ENCODE measurements at regions not wholly inside any gene's neighbourhood (a gene's known extent, or its start where the extent isn't known, plus 50 kb on each side); places are given as distances from the start of the nearest gene placed in this dataset.

DNA sequence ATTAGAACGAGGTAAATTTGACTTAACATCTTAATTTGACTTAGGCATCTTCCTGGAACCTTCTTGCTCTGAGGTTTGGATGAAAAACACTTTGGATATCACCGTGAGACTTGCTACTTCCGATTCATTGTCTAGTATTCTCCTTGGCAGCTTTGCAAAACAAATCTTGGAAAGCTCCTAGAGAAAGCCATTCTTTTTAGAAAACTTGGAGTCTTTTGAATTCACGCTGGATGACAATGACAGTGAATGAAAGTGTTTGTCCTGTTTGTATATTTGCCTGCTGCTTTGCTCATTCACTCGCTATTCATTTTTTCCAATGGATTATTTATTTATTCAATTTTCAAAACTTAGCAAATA lies 222.1 kb upstream of the HMGA2 start:
- DNase-seq (ENCODE audit: low read depth in 2 of 2) = peak in 1 of 2 donors; percentile 53
- H3K4me3 ChIP-seq (replicated peaks in 1 of 2; ENCODE audit: low read depth in 2 of 2, low read length in 2 of 2) = no peak overlapping the region
- TF ChIP-seq, protein P1, sequence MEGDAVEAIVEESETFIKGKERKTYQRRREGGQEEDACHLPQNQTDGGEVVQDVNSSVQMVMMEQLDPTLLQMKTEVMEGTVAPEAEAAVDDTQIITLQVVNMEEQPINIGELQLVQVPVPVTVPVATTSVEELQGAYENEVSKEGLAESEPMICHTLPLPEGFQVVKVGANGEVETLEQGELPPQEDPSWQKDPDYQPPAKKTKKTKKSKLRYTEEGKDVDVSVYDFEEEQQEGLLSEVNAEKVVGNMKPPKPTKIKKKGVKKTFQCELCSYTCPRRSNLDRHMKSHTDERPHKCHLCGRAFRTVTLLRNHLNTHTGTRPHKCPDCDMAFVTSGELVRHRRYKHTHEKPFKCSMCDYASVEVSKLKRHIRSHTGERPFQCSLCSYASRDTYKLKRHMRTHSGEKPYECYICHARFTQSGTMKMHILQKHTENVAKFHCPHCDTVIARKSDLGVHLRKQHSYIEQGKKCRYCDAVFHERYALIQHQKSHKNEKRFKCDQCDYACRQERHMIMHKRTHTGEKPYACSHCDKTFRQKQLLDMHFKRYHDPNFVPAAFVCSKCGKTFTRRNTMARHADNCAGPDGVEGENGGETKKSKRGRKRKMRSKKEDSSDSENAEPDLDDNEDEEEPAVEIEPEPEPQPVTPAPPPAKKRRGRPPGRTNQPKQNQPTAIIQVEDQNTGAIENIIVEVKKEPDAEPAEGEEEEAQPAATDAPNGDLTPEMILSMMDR (IDR thresholded peaks at IDR 0.05; ENCODE audit: low read depth, low read length) = no peak

DNA sequence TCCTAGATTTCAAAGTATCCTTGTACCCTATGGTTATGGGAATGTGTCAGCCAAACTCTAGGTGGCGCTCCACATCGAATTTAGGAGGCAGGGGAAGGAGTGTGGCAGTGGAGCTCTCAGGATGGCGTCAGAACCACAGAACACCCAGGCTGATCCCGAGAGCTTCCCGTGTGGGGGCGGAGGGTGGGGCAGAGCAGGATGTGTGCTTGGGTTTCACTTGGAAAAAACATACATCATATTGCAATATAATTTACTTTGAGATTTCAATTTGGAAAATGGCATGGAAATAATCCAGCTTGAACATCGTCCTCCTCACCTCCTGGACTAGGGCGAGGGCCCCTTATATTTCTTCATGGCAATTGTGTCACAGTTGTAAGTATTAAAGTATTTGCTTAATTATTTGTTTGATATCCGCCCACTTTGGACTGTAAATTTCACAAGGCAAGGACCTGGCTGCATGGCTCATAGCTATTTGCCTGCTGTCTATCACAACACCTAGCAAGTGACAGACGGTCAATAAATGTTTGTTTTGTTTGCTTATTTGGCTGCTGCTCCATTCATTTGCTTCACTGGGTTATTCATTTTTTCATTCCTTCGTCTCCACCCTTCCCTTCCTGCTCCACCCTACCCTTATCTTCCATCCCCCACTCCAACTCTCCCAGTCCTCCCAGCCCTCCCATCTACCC lies 221.5 kb upstream of the HMGA2 start:
- H3K4me3 ChIP-seq (replicated peaks in 1 of 2; ENCODE audit: low read depth in 2 of 2, low read length in 2 of 2) = peak overlapping the region; percentile 22 to 60
- DNase-seq (ENCODE audit: low read depth in 2 of 2) = peak; percentile 96 to 98

DNA sequence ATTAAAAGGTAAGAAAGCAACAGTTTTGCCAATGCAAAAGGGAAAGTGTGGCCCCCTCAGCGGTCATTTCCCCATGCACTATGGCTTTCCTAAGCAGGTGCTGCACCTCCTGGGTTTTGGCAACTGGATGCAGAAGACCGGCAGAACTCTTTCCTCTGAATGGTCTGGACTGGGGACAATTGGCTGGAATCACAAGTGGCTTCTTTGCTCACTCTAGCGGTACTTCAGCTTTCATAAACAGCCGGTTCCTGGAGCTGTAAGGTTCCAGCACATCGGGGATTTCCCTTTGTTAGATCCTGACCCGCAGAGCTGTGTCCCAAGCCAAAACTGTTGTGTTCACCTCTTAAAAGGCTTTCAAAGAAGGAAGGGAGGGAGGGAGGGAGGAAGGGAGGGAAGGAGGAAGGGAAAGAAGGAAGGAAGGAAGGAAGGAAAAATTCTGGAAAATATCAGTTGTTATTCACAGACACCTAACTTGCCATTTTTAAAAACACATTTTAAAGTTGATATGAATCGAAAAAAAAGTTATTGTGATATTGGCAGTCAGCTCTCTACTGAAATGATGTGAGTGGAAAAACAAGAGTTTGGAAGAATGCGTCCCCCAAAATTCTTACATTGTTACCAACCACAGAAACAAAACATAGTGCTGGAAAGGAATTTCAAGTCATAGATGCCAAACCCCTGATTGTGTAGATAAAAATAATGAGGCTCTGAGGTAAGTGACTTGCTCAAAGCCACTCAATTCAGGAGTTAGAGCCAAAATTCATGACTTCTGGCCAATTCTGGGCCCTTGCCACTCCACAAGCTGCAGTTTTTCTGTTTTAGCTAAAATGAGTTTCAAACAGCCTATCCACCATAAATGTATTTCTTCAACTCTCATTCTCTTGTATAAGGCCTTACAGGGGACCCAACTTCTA lies 220.6 kb upstream of the HMGA2 start:
- peak; percentile 86 to 97 for DNase-seq (ENCODE audit: low read depth in 2 of 2)
- peak overlapping the region; percentile 22 to 60 for H3K4me3 ChIP-seq (replicated peaks in 1 of 2; ENCODE audit: low read depth in 2 of 2, low read length in 2 of 2)
- TF ChIP-seq, protein P1 (IDR thresholded peaks at IDR 0.05; ENCODE audit: low read depth, low read length) = no peak

More for the DNA sequence above, 221.5 kb upstream of the HMGA2 start:
- TF ChIP-seq, protein P1 (IDR thresholded peaks at IDR 0.05; ENCODE audit: low read depth, low read length) = peak; percentile 81

DNA sequence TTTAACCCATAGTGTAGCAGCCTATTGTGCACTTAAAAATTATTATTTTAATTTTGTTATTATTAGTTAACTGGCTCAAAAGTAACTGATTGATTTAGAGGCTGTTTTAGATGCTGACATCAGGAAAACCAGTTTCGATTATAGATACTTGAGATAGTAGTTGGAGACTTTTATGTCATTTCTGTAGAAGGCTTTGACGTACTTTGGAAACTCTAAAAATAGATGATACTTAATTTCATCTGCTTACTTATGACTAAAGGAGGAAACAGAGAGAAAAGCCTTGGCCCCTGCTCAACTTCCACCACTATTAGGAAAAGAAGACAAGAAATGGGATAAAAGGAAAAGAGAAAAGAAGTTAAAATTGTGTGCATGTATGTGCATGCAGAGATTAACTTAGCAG lies 219.3 kb upstream of the HMGA2 start:
- peak; percentile 40 to 67 for DNase-seq (ENCODE audit: low read depth in 2 of 2)
- no peak overlapping the region for H3K4me3 ChIP-seq (replicated peaks in 1 of 2; ENCODE audit: low read depth in 2 of 2, low read length in 2 of 2)
- TF ChIP-seq, protein P1 (IDR thresholded peaks at IDR 0.05; ENCODE audit: low read depth, low read length) = no peak

DNA sequence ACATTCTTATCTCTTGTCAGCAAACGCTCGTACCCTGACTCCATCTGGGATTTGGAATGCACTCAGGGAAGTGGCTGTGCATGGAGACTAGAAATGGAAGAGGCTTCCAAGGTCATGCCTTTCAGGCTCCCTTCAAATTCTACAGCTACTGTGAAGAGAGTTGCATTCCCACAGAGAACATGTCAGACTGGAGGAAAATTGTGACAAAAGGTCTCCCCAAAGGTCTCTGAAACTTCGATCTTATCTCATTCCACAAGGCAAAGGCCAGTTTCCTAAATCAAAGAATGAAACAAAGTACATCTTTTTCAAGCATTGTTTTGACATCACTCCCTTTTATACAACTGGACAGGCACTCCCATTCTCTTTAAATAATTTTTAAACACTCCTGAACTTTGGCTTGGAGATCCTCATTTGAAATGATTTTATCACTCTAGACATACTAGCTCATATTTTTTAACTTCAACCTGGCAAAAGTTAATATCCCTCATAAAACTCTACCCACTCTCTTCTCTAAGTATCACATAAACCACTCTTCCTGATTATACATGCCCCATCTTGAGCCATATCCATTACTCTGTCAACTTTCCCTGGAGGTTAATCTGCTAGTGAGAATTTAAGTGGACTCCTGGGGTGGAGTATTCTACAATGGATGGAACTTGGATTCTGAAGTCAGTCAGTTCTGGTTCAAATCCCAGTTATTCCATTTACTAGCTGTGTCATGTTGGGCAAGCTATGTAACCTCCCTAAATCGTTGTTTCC lies 218.1 kb upstream of the HMGA2 start:
- no peak for DNase-seq (ENCODE audit: low read depth in 2 of 2)
- H3K4me3 ChIP-seq (replicated peaks in 1 of 2; ENCODE audit: low read depth in 2 of 2, low read length in 2 of 2) = no peak overlapping the region
- TF ChIP-seq, protein P1 (IDR thresholded peaks at IDR 0.05; ENCODE audit: low read depth, low read length) = no peak

DNA sequence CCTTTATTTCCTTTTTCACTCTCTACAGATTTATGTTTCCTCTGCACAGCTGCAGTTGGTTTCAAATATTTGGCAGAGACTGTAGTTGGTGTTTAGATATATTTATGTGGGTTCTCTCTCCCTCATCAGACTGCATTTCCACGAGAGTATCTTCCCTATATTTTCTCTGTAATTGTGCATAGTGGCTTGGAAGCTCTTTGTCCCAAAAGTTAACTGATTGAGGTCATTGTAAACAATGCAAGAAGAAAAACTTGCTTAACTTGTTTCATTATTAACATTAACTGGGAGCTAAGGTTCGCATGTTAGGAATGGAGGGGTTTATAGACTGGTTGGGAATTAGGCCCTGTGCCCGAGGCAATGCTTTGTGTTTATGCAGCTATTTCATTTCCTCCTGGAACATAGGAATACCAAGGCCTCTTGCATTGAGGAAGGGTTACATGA lies 216.9 kb upstream of the HMGA2 start:
- DNase-seq (ENCODE audit: low read depth in 2 of 2) = no peak
- TF ChIP-seq, protein P1 (IDR thresholded peaks at IDR 0.05; ENCODE audit: low read depth, low read length) = no peak
- no peak overlapping the region for H3K4me3 ChIP-seq (replicated peaks in 1 of 2; ENCODE audit: low read depth in 2 of 2, low read length in 2 of 2)
